Mammary epithelial cell (primary cell): ENCODE measurements at regions not wholly inside any gene's neighbourhood (a gene's known extent, or its start where the extent isn't known, plus 50 kb on each side); places are given as distances from the start of the nearest gene placed in this dataset.

ENCODE experiments used
- EZH2 ChIP-seq: IDR thresholded peaks from 2 replicates; pipeline ENCODE4 v1.6.1; 2012; ENCODE audit warnings: low read length, inconsistent platforms, borderline replicate concordance
- TF ChIP-seq, protein P1 (sequence below), 2 donors: IDR thresholded peaks in 1 of 2; conservative IDR thresholded peaks in 1 of 2; 2 replicates each; pipeline ENCODE4 v1.5.1; 2011 to 2012; ENCODE audit warnings: inconsistent platforms in 2 of 2, low read length in 2 of 2, mild to moderate bottlenecking in 2 of 2, control low read depth in 1 of 2, low read depth in 1 of 2; ENCODE audit not compliant: insufficient read depth in 1 of 2; ENCODE audit errors: extremely low read depth in 1 of 2

DNA sequence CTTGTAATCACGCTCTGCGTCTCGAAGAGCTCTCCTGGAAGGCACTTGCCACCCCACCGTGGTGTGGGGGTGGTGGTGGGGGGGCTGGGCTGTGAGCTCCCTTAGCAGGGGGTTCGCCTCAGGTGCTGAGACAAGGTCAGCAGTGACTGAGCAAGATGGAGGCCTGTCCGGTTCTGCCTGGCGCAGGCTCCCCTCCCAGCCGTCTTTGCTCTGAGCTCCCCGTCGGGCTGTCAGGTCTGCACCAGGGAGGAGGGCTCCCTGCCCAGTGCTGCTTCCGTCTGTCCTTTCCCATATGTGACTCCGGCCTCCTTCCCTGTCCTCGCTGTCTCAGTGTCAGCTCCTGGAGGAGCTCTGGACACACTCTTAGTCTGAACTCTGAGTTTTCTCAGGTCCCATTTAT, 80.0 kb downstream of the PLXNA1 start:
- TF ChIP-seq, protein P1, sequence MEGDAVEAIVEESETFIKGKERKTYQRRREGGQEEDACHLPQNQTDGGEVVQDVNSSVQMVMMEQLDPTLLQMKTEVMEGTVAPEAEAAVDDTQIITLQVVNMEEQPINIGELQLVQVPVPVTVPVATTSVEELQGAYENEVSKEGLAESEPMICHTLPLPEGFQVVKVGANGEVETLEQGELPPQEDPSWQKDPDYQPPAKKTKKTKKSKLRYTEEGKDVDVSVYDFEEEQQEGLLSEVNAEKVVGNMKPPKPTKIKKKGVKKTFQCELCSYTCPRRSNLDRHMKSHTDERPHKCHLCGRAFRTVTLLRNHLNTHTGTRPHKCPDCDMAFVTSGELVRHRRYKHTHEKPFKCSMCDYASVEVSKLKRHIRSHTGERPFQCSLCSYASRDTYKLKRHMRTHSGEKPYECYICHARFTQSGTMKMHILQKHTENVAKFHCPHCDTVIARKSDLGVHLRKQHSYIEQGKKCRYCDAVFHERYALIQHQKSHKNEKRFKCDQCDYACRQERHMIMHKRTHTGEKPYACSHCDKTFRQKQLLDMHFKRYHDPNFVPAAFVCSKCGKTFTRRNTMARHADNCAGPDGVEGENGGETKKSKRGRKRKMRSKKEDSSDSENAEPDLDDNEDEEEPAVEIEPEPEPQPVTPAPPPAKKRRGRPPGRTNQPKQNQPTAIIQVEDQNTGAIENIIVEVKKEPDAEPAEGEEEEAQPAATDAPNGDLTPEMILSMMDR (conservative IDR thresholded peaks at IDR 0.05 in 1 of 2, IDR thresholded peaks at IDR 0.05 in 1 of 2; ENCODE audit: extremely low read depth in 1 of 2, insufficient read depth in 1 of 2, low read depth in 1 of 2, low read length in 2 of 2), result no peak
- no peak for TF ChIP-seq EZH2
